Activated CD4-positive, CD25-positive, alpha-beta regulatory T cell treated with anti-CD3 and anti-CD28 coated beads, Interleukin-2, amount 50 U/mL, for 24 hours (primary cell): ENCODE measurements at regions not wholly inside any gene's neighbourhood (a gene's known extent, or its start where the extent isn't known, plus 50 kb on each side); places are given as distances from the start of the nearest gene placed in this dataset.
"Not testable (repeated sequence)": the region's sequence is repeated elsewhere in the genome, so short reads cannot be mapped to it uniquely, and the experiment has no call there.

Experiments used
- ATAC-seq, 2 donors: fragments of 150-1000 bp; cut with Tn5 transposase; one replicate each; pipeline ENCODE4 v1.10.0; 2021; ENCODE audit warnings: mild to moderate bottlenecking in 1 of 2, moderate library complexity in 1 of 2

- no peak for ATAC-seq
These were observed 227.7 kb upstream of the TTC29 start for GRCh38 chr4:147173322-147173721.

- no peak for ATAC-seq
These were observed 228.3 kb upstream of the TTC29 start for GRCh38 chr4:147173797-147174432.

GRCh38 chr4:147174591-147174990 lies 228.9 kb upstream of the TTC29 start:
- ATAC-seq = no peak

- ATAC-seq = no peak
These were observed 229.9 kb upstream of the TTC29 start for GRCh38 chr4:147175460-147176025.

- ATAC-seq = no peak
These were observed 236.4 kb upstream of the TTC29 start for GRCh38 chr4:147182041-147182440.

GRCh38 chr4:147192679-147193078 lies 247.0 kb upstream of the TTC29 start:
- ATAC-seq = no peak

GRCh38 chr4:147194114-147194513 lies 248.4 kb upstream of the TTC29 start:
- no peak for ATAC-seq

- no peak for ATAC-seq
These were observed 248.9 kb upstream of the TTC29 start for GRCh38 chr4:147194604-147195003.

GRCh38 chr4:147195386-147195785 lies 249.7 kb upstream of the TTC29 start:
- no peak for ATAC-seq

- no peak for ATAC-seq
These were observed 252.9 kb upstream of the TTC29 start for GRCh38 chr4:147198411-147199051.

- ATAC-seq = no peak
These were observed 255.4 kb upstream of the TTC29 start for GRCh38 chr4:147201016-147201415.

GRCh38 chr4:147206807-147207206 lies 261.1 kb upstream of the TTC29 start:
- no peak for ATAC-seq

GRCh38 chr4:147207911-147208310 lies 262.2 kb upstream of the TTC29 start:
- no peak for ATAC-seq

GRCh38 chr4:147217655-147218054 lies 263.2 kb upstream of the EDNRA start:
- no peak for ATAC-seq

- no peak for ATAC-seq
These were observed 261.8 kb upstream of the EDNRA start for GRCh38 chr4:147219145-147219544.

- ATAC-seq = no peak
These were observed 260.1 kb upstream of the EDNRA start for GRCh38 chr4:147220833-147221232.

- ATAC-seq = no peak
These were observed 258.0 kb upstream of the EDNRA start for GRCh38 chr4:147222906-147223305.

GRCh38 chr4:147223576-147223975 lies 257.3 kb upstream of the EDNRA start:
- no peak for ATAC-seq

GRCh38 chr4:147236806-147237205 lies 244.1 kb upstream of the EDNRA start:
- no peak for ATAC-seq

GRCh38 chr4:147244786-147245185 lies 236.1 kb upstream of the EDNRA start:
- no peak for ATAC-seq

- no peak for ATAC-seq
These were observed 234.8 kb upstream of the EDNRA start for GRCh38 chr4:147246096-147246495.

GRCh38 chr4:147246528-147246927 lies 234.4 kb upstream of the EDNRA start:
- not testable (repeated sequence) for ATAC-seq

- no peak for ATAC-seq
These were observed 233.3 kb upstream of the EDNRA start for GRCh38 chr4:147247579-147247978.

GRCh38 chr4:147250062-147250461 lies 230.8 kb upstream of the EDNRA start:
- no peak for ATAC-seq
